Activated CD8-positive, alpha-beta memory T cell treated with anti-CD3 and anti-CD28 coated beads, Interleukin-2, amount 50 U/mL, for 1 hour (primary cell): ENCODE measurements at regions not wholly inside any gene's neighbourhood (a gene's known extent, or its start where the extent isn't known, plus 50 kb on each side); places are given as distances from the start of the nearest gene placed in this dataset.
"Not testable (repeated sequence)": the region's sequence is repeated elsewhere in the genome, so short reads cannot be mapped to it uniquely, and the experiment has no call there.

Source experiments
- DNase-seq: peaks from one replicate; pipeline ENCODE4 v3.0.0-alpha.2; 2020; ENCODE audit errors: extremely low read depth

DNA sequence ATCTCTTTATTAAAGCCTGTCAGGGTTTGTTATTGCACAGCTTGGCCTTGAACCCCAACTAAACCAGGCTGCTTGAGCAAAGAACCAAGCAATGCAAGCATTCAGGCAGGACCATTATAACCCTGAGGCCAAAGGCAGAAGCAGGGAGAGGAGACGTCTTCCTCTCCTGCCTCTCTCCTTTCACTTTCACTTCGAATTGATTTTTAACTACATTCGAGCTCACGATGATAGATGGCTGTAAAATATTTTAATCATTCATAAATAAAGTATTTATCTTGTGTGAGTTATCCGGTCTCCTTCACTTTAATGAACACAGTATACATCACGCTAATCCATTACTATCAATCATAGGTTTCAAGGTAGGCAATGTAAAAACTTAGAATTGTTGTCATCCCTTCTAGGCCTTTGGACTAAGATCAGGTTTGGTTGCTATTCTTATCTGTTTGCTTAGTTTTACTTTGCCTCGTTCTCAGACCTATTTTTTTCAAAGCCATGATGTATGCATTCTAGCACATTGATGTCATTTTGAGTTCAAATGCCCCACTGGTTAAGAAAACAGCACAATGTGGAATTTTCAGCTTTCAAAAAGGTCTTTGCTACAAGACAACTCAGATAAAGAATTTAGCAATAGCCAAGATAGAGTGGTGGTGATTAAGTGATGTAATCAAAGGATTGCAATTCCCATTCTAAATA, 480.2 kb upstream of the RUNX1 start:
- DNase-seq: no peak

DNA sequence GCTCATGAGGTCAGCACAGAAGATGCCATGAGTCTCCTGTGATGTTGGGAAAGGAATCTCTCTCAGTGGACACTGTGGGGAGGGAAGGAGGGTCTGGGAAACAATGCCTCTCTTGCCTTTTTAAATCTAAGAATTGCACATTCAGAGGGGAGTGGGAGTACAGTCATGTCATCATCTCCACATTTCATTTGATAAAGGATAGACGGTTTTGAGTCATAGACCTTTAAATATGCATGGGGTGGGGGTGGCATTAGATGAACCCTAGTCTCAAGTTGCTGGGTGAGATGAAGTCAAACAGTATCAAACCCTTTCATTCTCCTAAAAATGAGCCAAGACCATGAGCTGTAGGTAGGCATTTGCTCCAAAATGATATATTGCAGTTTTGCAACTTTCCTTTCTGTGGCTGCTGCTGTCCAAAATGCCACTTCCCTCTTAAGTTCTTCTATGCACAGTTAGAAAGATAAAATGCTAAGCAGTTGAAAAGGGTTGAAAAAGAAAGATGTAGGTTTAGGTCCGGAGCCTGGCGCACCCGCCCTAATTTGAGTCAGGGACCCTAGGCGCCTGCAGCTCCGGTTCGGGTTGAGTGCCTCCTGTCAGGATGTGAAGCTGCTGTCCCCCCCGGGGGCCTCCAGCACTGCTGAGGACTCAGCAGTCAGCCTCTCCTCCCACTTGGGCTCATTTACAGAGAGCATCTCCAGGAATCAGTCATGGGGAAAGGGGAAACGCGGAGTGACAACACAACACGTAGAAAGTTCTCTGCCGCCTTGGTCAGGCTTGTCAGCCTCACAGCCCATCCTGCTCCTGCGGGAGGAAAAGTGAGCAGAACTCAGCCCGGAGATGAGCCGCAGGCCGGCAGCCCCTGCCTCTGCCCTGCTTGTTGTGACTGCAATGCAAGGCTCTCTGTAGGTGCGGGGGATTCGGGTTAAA, 479.3 kb upstream of the RUNX1 start:
- DNase-seq: no peak

DNA sequence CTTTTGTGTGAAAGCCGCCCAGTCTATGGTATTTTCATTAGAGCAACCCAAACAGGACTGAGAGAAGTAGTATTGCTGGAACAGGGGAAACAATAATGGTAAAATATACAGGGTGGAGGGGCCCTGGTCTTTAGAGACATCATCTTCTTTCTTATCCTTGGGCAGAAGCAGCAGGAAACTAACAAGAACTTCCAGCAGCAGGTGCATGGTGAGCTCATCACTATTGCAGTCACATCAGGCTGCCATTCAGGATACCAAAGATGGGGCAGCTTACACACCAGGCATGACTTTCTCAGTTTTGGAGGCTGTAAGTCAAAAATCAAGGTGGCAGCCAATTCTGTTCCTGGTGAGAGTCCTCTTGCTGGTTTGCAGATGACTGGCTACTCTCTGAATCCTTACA, 478.3 kb upstream of the RUNX1 start:
- no peak for DNase-seq

GRCh38 chr21:35525443-35525842, 476.3 kb upstream of the RUNX1 start:
- DNase-seq: no peak

GRCh38 chr21:35521852-35522505, 472.9 kb upstream of the RUNX1 start:
- DNase-seq: no peak

- DNase-seq: no peak
Observed at GRCh38 chr21:35521293-35521692, 472.2 kb upstream of the RUNX1 start.

DNA sequence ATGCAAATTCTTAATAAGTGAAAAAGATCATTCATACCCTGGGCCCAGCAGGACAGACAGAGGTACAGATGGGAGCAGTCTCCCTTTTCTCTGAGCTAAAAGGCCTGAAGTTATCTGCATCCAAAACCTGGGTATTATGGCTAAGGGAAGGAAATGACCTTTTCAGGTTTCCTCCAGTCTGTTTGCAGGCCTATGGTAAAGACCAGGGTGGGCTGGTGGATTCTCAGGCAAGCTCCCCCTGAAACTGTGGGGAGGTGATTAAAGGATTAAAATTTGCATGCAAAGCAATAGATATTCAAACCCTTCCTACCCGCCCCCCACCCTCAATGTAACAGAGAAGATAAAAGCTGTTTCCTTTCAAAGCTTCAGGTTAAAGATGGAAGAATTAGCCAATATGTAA, 471.8 kb upstream of the RUNX1 start:
- no peak for DNase-seq

- DNase-seq: no peak
Observed at GRCh38 chr21:35520302-35520701, 471.2 kb upstream of the RUNX1 start.

- no peak for DNase-seq
Observed at GRCh38 chr21:35517865-35518264, 468.8 kb upstream of the RUNX1 start.

GRCh38 chr21:35516292-35516691, 467.2 kb upstream of the RUNX1 start:
- DNase-seq: not testable (repeated sequence)

GRCh38 chr21:35512346-35512745, 463.2 kb upstream of the RUNX1 start:
- no peak for DNase-seq

DNA sequence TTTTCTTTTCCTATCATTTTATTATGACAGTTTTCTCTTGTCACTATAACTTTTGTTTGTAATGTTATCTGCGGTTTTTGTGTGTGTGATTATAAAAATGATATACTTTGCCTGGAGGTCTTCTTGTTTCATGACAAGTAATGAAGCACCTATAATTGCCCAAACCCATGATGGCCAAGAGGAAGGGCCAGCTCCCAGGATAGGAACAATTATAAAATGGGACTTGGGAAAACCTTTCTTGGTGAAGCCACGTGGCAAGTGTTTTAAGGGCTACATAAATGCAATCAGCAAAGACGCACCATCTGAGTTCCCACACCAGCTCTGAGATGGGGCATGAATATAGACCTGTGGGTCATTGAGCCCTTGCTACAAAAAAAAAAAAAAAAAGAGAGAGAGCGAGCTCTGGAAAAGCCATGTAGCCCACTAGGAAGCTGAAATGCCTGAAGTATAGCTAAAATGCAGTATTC, 462.6 kb upstream of the RUNX1 start:
- DNase-seq: no peak

DNA sequence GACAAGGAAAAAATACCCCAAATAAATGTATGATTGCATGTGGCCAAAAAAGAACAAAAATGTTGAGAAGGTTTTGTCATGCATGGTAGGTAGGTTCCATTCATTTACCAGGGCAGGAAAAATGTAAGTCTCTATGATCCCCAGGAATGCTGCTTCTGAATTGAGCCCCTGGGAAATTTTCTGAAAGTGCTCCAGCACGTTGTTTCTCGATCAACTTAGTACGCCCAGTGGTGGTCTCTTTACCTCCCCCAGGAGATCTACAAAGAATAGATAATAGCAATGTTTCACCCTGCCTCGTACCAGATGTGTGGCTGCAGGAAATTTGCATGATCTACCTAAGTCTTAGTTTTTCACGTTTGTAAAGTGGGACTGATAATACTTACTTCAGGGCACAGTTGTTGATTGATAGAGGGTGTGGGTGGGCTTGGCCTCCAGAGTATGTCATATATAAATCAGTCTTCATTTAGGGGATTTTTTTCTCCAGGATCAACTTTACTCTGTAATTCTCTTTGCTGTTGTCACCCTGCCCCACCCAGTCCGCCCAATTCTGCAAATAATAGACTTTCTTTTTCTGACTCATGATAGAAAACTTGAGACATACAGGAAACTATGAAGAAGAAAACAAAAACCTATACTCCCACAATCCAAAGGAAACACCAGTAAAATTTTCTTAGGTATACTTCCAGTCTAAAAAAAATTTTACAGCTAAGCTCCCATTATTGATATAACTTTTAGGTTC, 462.0 kb upstream of the RUNX1 start:
- no peak for DNase-seq

- no peak for DNase-seq
Observed at GRCh38 chr21:35510294-35510693, 461.2 kb upstream of the RUNX1 start.

- no peak for DNase-seq
Observed at GRCh38 chr21:35509001-35509704, 460.1 kb upstream of the RUNX1 start.

DNA sequence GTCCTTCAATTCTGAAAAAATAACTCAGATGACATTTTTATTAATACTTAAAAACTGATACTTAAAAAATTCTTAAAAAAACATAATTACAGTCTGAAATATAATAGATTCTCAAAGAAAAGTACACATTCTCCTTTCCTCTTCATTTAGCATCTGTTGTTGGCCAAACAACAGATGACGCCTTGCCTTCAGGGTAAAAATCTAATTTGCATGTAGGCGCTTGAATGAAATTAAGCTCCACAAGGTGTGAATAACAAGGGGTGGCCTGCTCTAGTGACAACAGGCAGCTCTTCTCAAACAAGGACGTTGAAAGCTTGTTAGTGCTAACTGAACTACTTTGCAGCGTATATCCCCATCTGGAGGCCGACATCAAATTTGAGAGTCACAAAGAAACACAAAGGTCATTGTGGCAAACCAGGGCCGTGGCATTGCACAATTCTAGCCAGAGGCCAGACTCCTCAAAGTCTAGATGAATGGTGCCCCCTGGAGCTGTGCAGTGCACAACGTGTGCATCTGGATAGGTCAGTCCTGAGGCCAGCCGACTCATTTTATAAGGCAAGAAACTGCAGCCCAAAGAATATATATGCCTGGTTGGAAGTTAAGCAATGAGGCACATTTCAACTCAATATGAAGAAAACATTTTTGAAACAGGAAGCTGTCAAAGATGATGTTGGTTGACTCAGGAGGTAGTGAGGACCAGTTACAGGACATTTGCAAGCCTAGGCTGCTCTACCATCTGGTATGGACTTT, 459.2 kb upstream of the RUNX1 start:
- no peak for DNase-seq

DNA sequence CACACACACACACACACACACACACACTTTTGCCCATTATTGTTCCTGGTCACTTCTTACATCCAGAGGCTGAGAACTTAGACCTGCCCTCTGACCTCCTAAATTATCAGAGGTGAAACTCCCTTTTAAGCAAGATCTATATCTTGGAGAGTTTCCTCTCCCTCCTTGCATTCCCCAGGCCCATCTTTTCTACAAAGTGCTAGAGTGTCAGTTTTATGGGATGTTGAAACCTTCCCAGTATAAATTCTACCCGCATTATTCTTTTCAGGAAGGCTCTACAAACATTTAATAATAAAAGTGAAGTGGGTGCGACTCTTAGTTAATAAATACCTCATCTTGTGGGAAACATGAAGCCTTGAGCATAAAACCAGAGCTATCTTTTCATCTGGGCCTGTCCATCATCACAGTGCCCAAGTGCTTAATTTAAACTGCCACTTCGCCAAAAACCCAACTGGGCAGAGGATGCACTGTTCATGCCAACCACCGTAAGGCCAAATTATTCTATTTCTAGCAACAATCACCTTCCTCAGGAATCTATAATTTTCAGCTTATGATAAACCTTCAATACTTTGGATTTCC, 458.2 kb upstream of the RUNX1 start:
- DNase-seq: no peak

GRCh38 chr21:35506771-35507170, 457.7 kb upstream of the RUNX1 start:
- DNase-seq: no peak

- DNase-seq: no peak
Observed at GRCh38 chr21:35506352-35506751, 457.2 kb upstream of the RUNX1 start.

DNA sequence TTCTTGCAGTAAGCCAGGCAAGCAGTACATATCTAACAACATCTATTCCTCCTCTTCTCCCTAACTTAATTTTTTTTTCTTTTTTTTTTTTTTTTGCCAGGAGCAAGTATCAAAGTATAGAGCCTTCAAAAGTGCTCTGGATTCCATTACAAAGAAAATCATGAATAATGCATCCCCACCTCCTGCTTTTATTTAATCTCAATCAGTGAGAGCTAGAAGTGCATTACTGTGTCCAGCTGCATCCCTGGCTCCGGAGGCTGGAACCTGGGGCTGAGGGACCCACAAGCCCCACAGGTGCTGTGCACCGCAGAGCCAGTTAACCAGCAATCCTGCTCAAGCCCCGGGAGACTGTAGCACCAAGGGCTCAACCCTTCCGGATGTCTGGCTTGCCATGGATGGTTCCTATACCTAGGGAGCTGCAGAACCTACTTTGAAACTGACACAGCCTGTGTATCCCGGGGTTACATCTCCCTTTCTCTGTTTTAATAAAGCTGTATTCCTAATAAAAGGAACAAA, 455.9 kb upstream of the RUNX1 start:
- DNase-seq: no peak
